ENCODE measurements at regions not wholly inside any gene's neighbourhood (a gene's known extent, or its start where the extent isn't known, plus 50 kb on each side); places are given as distances from the start of the nearest gene placed in this dataset.

- DNase-seq = no peak
Measured at GRCh38 chr11:123378096-123378495, 52.0 kb upstream of the GRAMD1B start.

GRCh38 chr11:123377355-123377754 is 52.7 kb upstream of the GRAMD1B start:
- DNase-seq = no peak

- DNase-seq = no peak
Measured at GRCh38 chr11:123375832-123376231, 54.2 kb upstream of the GRAMD1B start.

- DNase-seq = no peak
Measured at GRCh38 chr11:123374622-123374968, 55.5 kb upstream of the GRAMD1B start.

- no peak for DNase-seq
Measured at GRCh38 chr11:123373754-123374621, 56.1 kb upstream of the GRAMD1B start.

- DNase-seq = peak; percentile 71
Measured at GRCh38 chr11:123371506-123372297, 58.4 kb upstream of the GRAMD1B start.

GRCh38 chr11:123366924-123367323 is 63.1 kb upstream of the GRAMD1B start:
- DNase-seq = no peak

GRCh38 chr11:123365955-123366354 is 64.1 kb upstream of the GRAMD1B start:
- DNase-seq = no peak

- no peak for DNase-seq
Measured at GRCh38 chr11:123364080-123364479, 66.0 kb upstream of the GRAMD1B start.

- no peak for DNase-seq
Measured at GRCh38 chr11:123363556-123363955, 66.5 kb upstream of the GRAMD1B start.

GRCh38 chr11:123362941-123363340 is 67.1 kb upstream of the GRAMD1B start:
- DNase-seq = no peak

GRCh38 chr11:123362186-123362585 is 67.9 kb upstream of the GRAMD1B start:
- no peak for DNase-seq

GRCh38 chr11:123361110-123361509 is 69.0 kb upstream of the GRAMD1B start:
- DNase-seq = no peak

GRCh38 chr11:123360267-123360936 is 69.7 kb upstream of the GRAMD1B start:
- no peak for DNase-seq

GRCh38 chr11:123357990-123358827 is 71.9 kb upstream of the GRAMD1B start:
- DNase-seq = peak; percentile 56

GRCh38 chr11:123357353-123357989 is 72.6 kb upstream of the GRAMD1B start:
- DNase-seq = no peak

- DNase-seq = no peak
Measured at GRCh38 chr11:123356539-123356938, 73.5 kb upstream of the GRAMD1B start.

- no peak for DNase-seq
Measured at GRCh38 chr11:123354371-123354975, 75.6 kb upstream of the GRAMD1B start.

- DNase-seq = no peak
Measured at GRCh38 chr11:123351375-123351774, 78.7 kb upstream of the GRAMD1B start.

- DNase-seq = no peak
Measured at GRCh38 chr11:123349382-123349781, 80.7 kb upstream of the GRAMD1B start.

GRCh38 chr11:123344790-123345357 is 85.2 kb upstream of the GRAMD1B start:
- DNase-seq = no peak

All from NCI-H345 (cell line).